RCC 7860 (cell line): ENCODE measurements at regions not wholly inside any gene's neighbourhood (a gene's known extent, or its start where the extent isn't known, plus 50 kb on each side); places are given as distances from the start of the nearest gene placed in this dataset.
"Not testable (repeated sequence)": the region's sequence is repeated elsewhere in the genome, so short reads cannot be mapped to it uniquely, and the experiment has no call there.

Experiments used
- DNase-seq: peaks from one replicate; pipeline ENCODE4 v3.0.0-alpha.2; 2015; ENCODE audit warnings: low spot score
- FAIRE-seq: peaks from 2 replicates; lab custom pipeline; 2012; peaks lifted over from hg19 to GRCh38; lab: Jason Lieb, UNC

GRCh38 chr18:6566338-6566911 is 151.7 kb upstream of the L3MBTL4 start:
- DNase-seq, result no peak
- FAIRE-seq, result no peak

DNA sequence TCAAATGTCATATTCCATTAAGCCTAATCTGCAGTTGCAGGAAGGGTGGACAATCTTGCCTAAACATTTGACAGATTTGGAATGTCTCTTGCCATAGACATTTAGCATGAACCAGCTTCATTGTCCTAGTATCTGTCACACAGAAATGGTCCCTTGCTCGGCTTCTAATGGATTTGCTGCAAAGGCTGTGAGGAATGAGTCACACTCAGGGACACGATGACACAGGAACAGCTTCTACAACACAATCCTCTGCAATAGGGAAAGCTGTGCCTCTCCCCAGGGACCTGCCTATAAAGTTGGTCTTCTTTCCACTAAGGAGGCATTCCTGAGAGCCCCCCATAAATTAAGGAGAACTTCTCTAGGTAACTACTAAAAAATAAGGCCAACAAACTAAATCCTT is 155.1 kb upstream of the L3MBTL4 start:
- no peak for FAIRE-seq
- no peak for DNase-seq

- DNase-seq, result no peak
- FAIRE-seq, result no peak
Observed at GRCh38 chr18:6570581-6571238, 156.0 kb upstream of the L3MBTL4 start.

GRCh38 chr18:6571239-6571602 is 156.5 kb upstream of the L3MBTL4 start:
- FAIRE-seq, result no peak

GRCh38 chr18:6572192-6572591 is 157.3 kb upstream of the ARHGAP28 start:
- not testable (repeated sequence) for FAIRE-seq, DNase-seq

More at GRCh38 chr18:6571239-6571602, 156.5 kb upstream of the L3MBTL4 start:
- no peak for DNase-seq

DNA sequence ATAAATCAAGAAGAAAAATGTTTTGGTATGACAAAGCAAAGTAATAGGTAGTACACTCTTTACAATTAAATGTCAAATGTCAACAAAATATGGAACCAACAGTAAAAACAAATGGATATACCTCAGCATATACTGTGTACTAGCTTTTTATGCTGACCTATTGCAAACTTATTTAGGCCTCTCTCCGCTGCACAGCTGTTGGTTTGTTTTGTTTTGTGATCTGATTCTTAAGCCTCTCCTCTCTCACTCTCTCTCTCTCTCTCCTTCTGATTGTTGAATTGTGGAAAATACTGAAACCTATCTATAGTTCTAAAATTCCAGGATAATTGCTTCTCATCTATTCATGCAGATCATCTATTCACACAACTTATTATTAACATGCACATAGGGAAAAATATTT is 154.9 kb upstream of the ARHGAP28 start:
- FAIRE-seq (no peak), DNase-seq (no peak)

GRCh38 chr18:6575908-6576307 is 153.6 kb upstream of the ARHGAP28 start:
- DNase-seq (no peak), FAIRE-seq (no peak)

- DNase-seq (peak; percentile 81), FAIRE-seq (peak; percentile 93)
Observed at GRCh38 chr18:6576718-6577375, 152.7 kb upstream of the ARHGAP28 start.

- no peak for FAIRE-seq
- no peak for DNase-seq
Observed at GRCh38 chr18:6578686-6579085, 150.8 kb upstream of the ARHGAP28 start.

DNA sequence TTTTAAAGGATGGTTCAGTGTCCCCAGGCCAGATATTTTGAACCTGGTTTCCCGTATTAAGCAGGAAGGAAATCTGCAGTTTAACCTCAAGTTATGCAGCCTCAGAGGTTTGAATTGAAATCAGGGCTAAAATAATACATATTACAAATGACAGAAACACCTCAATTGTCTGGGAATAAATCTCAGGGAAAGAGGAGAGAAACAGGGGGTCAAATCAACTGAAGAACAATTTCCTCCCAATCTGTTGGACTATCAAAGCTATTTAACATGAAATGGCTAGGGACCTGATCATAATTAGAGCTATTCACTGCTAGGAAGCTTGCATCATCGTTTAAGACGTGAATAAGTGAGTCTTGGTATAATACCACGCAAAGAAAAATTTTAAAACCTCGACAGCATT is 150.0 kb upstream of the ARHGAP28 start:
- DNase-seq (no peak), FAIRE-seq (no peak)

DNA sequence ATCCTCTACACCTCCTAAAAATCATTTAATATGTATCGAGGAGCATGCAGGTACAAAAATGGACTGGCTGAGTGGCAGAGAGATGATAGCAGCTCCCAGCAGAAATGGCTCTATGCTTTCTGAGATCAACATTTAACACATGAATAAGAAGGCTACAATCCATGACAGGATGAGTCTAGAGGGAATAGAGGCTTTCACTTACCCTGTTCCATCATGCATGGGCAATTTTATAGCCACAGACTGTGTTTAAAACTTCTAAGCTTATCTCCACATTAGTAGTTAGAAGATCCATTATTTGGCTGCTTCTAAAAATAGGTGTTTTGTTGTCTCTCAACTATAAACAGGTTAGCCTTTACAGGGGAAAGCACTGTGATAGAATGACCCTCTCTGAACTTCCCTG is 149.1 kb upstream of the ARHGAP28 start:
- no peak for FAIRE-seq

GRCh38 chr18:6589923-6590322 is 139.6 kb upstream of the ARHGAP28 start:
- DNase-seq, result no peak
- no peak for FAIRE-seq

More for the DNA sequence above, 149.1 kb upstream of the ARHGAP28 start:
- no peak for DNase-seq

GRCh38 chr18:6590326-6590725 is 139.2 kb upstream of the ARHGAP28 start:
- no peak for FAIRE-seq
- no peak for DNase-seq

DNA sequence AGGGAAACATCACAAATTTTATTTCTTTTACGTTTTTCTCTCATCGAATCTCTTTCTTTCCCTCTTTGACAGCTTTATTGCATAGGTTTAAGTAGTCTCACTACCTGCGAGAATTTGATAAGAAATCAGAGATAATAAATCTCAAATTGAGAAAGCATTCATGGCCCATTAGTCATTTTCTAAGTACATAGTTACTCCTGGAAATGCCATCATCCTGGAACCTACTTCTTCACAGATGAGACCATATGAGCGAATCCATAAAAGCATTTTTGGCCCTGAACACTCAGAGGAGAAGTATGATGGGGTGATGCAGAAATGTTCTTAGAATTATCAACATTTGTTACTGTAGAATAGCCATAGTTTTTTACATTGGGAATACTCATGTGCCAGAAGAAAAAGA is 138.0 kb upstream of the ARHGAP28 start:
- no peak for FAIRE-seq
- DNase-seq, result peak; percentile 8

GRCh38 chr18:6592522-6592921 is 137.0 kb upstream of the ARHGAP28 start:
- FAIRE-seq, result no peak

DNA sequence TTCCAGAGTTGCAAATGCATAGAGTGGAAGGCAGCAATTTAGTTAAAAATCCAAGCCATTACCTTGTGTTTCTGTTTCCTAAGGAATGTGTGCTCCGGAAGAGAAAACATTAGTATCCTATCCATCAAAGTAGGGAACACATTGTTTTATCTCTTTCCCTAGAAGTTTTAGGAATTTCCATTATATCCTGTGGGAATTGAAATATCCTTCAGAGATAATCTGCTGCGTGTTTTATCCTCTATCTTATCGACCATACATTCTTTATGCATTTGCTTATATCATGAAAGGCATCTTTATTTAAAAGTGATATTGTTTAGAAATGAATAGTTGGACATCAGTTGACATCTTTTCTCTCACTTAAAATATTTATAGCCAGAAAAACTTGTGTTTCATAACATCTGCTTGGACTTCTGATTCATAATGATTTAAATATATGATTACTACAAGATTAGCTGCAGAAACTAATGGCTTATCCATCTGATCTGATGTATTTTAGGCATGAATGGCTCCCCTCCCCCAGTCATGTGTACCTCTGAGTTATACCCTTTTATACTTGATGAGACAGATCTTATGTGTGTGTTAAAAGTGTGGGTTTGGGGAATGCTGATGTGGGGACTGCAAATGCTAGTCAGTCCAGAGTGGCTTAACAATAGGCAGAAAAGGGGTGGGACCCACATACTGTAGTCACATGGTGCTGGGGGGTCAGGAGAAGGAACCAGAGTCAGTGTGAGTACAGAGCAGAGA is 136.2 kb upstream of the ARHGAP28 start:
- DNase-seq, result no peak

More at GRCh38 chr18:6592522-6592921, 137.0 kb upstream of the ARHGAP28 start:
- DNase-seq, result no peak

GRCh38 chr18:6595666-6596065 is 133.8 kb upstream of the ARHGAP28 start:
- no peak for FAIRE-seq
- DNase-seq, result no peak

More for the DNA sequence above, 136.2 kb upstream of the ARHGAP28 start:
- no peak for FAIRE-seq

DNA sequence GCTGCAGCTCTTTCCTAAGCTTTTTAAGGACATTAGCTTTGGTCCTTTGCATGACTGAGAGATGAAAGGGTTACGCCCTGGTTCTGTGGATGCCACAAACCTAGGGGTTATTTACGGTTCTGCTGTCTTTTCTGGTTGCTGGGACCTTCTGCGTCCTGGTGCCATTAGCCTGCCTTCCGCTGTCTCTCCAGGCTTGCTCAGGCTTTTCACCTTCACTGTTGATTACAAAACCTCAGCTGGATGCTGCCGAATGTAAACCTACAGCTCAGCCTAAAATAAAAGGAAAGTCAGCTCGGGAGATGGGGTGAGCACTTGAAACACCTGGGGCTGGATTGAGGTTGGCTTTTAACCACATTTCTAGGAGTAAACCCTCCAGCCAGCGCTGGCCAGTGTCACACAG is 130.9 kb upstream of the ARHGAP28 start:
- FAIRE-seq, result no peak
- DNase-seq, result no peak

GRCh38 chr18:6600667-6601167 is 128.8 kb upstream of the ARHGAP28 start:
- FAIRE-seq, result no peak
- no peak for DNase-seq

- FAIRE-seq (no peak), DNase-seq (no peak)
Observed at GRCh38 chr18:6601241-6601640, 128.3 kb upstream of the ARHGAP28 start.

GRCh38 chr18:6602365-6602764 is 127.2 kb upstream of the ARHGAP28 start:
- no peak for FAIRE-seq

More at GRCh38 chr18:6602365-6602764, 127.2 kb upstream of the ARHGAP28 start:
- no peak for DNase-seq
